Liver (tissue), 8 donors: ENCODE measurements at regions not wholly inside any gene's neighbourhood (a gene's known extent, or its start where the extent isn't known, plus 50 kb on each side); places are given as distances from the start of the nearest gene placed in this dataset.

Source experiments
- DNase-seq: peaks from one replicate; pipeline ENCODE4 v3.0.0-alpha.2; 2017; ENCODE audit warnings: low spot score
- H3K27ac ChIP-seq, 2 donors: one replicate each; pipeline ENCODE4 v1.7.0; 2013; ENCODE audit warnings: inconsistent platforms in 2 of 2, low read length in 2 of 2, control low read depth in 1 of 2, low read depth in 1 of 2, mild to moderate bottlenecking in 1 of 2
- H3K27me3 ChIP-seq, 4 donors: one replicate each; pipeline versions ENCODE4 v1.6.1 to v1.7.0; 2013; ENCODE audit warnings: low read length in 3 of 4, inconsistent platforms in 1 of 4, mild to moderate bottlenecking in 1 of 4, moderate library complexity in 1 of 4; ENCODE audit not compliant: control insufficient read depth in 4 of 4, insufficient read depth in 4 of 4
- H3K36me3 ChIP-seq, 4 donors: one replicate each; pipeline versions ENCODE4 v1.6.1 to v1.7.0; 2013; ENCODE audit warnings: low read length in 3 of 4, mild to moderate bottlenecking in 3 of 4, low read depth in 1 of 4, moderate library complexity in 1 of 4; ENCODE audit not compliant: control insufficient read depth in 4 of 4, insufficient read depth in 3 of 4
- H3K4me1 ChIP-seq, 4 donors: one replicate each; pipeline versions ENCODE4 v1.6.1 to v1.7.0; 2013; ENCODE audit warnings: low read length in 3 of 4, mild to moderate bottlenecking in 3 of 4, moderate library complexity in 1 of 4; ENCODE audit not compliant: control insufficient read depth in 4 of 4, insufficient read depth in 4 of 4
- H3K4me3 ChIP-seq, 3 donors: one replicate each; pipeline versions ENCODE4 v1.6.1 to v1.7.0; 2013; ENCODE audit warnings: low read length in 3 of 3, control low read depth in 1 of 3, low read depth in 1 of 3, mild to moderate bottlenecking in 1 of 3
- H3K9ac ChIP-seq, 2 donors: one replicate each; pipeline ENCODE4 v1.7.0; 2013; ENCODE audit warnings: low read length in 2 of 2, mild to moderate bottlenecking in 2 of 2, moderate library complexity in 2 of 2, control low read depth in 1 of 2, low read depth in 1 of 2
- H3K9me3 ChIP-seq, 4 donors: one replicate each; pipeline versions ENCODE4 v1.6.1 to v1.7.0; 2013; ENCODE audit warnings: low read length in 3 of 4; ENCODE audit not compliant: control insufficient read depth in 4 of 4
- EGR1 ChIP-seq, 2 donors: IDR thresholded peaks; 2 replicates each; pipeline ENCODE4 v1.6.1; 2016 to 2018; ENCODE audit warnings: antibody characterized with exemption in 2 of 2, low read depth in 2 of 2
- FOXA1 ChIP-seq: IDR thresholded peaks from 2 replicates; pipeline ENCODE4 v1.6.1; 2016; ENCODE audit warnings: antibody characterized with exemption
- FOXA2 ChIP-seq: IDR thresholded peaks from 2 replicates; pipeline ENCODE4 v1.6.1; 2016; ENCODE audit warnings: antibody characterized with exemption
- GABPA ChIP-seq, 2 donors: IDR thresholded peaks in 1 of 2; conservative IDR thresholded peaks in 1 of 2; 2 replicates each; pipeline ENCODE4 v1.6.1; 2016; ENCODE audit warnings: antibody characterized with exemption in 2 of 2, mild to moderate bottlenecking in 1 of 2, moderate library complexity in 1 of 2
- HNF4A ChIP-seq, 2 donors: conservative IDR thresholded peaks; 2 replicates each; pipeline ENCODE4 v1.6.1; 2016; ENCODE audit warnings: antibody characterized with exemption in 2 of 2, mild to moderate bottlenecking in 2 of 2
- JUND ChIP-seq, 2 donors: IDR thresholded peaks; 2 replicates each; pipeline ENCODE4 v1.6.1; 2016; ENCODE audit warnings: antibody characterized with exemption in 2 of 2
- NR2F2 ChIP-seq: IDR thresholded peaks from 2 replicates; pipeline ENCODE4 v1.6.1; 2016; ENCODE audit warnings: antibody characterized with exemption
- RAD21 ChIP-seq, 2 donors: IDR thresholded peaks; 2 replicates each; pipeline ENCODE4 v1.6.1; 2016; ENCODE audit warnings: antibody characterized with exemption in 2 of 2, mild to moderate bottlenecking in 2 of 2
- REST ChIP-seq: IDR thresholded peaks from 2 replicates; pipeline ENCODE4 v1.6.1; 2016; ENCODE audit warnings: antibody characterized with exemption, mild to moderate bottlenecking
- SP1 ChIP-seq: IDR thresholded peaks from 2 replicates; pipeline ENCODE4 v1.6.1; 2018; ENCODE audit warnings: antibody characterized with exemption, mild to moderate bottlenecking
- TAF1 ChIP-seq: conservative IDR thresholded peaks from 2 replicates; pipeline ENCODE4 v1.6.1; 2016; ENCODE audit warnings: antibody characterized with exemption, mild to moderate bottlenecking
- YY1 ChIP-seq: IDR thresholded peaks from 2 replicates; pipeline ENCODE4 v1.6.1; 2016; ENCODE audit warnings: antibody characterized with exemption, mild to moderate bottlenecking
- ZBTB33 ChIP-seq: IDR thresholded peaks from 2 replicates; pipeline ENCODE4 v1.6.1; 2016; ENCODE audit warnings: antibody characterized with exemption
- WGBS: extraction: QIAGEN DNeasy Blood & Tissue Kit; methylation state at CpG from one replicate; pipeline ENCODE4 v1.1.7; 2013; 5-methylcytosine and 5-hydroxymethylcytosine counted together
- TF ChIP-seq, protein P1 (sequence below): fragments of 150-350 bp; IDR thresholded peaks from 2 replicates; pipeline ENCODE4 v1.5.1; 2017; ENCODE audit warnings: improper control_type of control experiment, low read depth, low read length; ENCODE audit not compliant: missing input control
- TF ChIP-seq, protein P2 (sequence below): IDR thresholded peaks from 2 replicates; pipeline ENCODE4 v1.6.1; 2016; ENCODE audit warnings: antibody characterized with exemption
- donor health status: healthy.
- donor health status: healthy.
- donor health status: healthy.
- donor health status: healthy.
- donor health status: healthy.

DNA sequence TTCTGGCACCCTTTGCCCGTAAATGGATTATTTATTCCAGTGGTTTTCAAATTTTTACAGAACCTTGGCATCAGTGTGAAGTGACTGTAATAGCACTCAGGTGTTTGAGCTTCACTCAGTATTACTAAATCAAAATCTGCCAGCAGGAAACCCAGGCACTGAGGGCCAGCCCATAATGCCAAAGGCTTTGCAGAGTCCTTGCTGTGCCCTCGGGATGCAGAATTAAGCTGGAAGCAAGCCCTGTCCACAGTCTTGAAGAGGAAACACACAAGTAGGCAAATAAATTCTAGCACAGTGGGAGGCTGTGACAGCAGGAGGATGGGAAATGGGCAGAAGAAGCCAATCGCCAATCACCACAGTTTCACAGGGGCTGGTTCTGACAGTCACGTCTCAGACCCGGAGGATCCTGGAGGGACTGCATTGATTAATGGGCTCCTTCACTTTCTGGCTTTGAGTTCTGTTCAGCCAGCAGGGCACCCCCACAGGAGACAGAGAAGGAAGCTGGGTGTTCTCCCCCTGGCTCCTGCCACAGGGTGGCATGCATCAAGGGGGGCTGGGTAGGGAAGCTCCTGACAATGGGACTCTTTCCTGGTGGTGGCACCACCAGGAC, 138.8 kb downstream of the MTNR1A start:
- no peak overlapping the region for H3K27ac ChIP-seq
- no peak for DNase-seq
- TF ChIP-seq YY1 (no peak), HNF4A (conservative IDR thresholded peaks at IDR 0.05) (no peak), FOXA2 (no peak), JUND (IDR thresholded peaks at IDR 0.05) (no peak), REST (no peak), SP1 (no peak), NR2F2 (no peak), RAD21 (IDR thresholded peaks at IDR 0.05) (no peak), ZBTB33 (no peak), GABPA (IDR thresholded peaks at IDR 0.05 in 1 of 2, conservative IDR thresholded peaks at IDR 0.05 in 1 of 2) (no peak)
- TF ChIP-seq, protein P1, sequence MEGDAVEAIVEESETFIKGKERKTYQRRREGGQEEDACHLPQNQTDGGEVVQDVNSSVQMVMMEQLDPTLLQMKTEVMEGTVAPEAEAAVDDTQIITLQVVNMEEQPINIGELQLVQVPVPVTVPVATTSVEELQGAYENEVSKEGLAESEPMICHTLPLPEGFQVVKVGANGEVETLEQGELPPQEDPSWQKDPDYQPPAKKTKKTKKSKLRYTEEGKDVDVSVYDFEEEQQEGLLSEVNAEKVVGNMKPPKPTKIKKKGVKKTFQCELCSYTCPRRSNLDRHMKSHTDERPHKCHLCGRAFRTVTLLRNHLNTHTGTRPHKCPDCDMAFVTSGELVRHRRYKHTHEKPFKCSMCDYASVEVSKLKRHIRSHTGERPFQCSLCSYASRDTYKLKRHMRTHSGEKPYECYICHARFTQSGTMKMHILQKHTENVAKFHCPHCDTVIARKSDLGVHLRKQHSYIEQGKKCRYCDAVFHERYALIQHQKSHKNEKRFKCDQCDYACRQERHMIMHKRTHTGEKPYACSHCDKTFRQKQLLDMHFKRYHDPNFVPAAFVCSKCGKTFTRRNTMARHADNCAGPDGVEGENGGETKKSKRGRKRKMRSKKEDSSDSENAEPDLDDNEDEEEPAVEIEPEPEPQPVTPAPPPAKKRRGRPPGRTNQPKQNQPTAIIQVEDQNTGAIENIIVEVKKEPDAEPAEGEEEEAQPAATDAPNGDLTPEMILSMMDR = no peak
- TF ChIP-seq, protein P2, sequence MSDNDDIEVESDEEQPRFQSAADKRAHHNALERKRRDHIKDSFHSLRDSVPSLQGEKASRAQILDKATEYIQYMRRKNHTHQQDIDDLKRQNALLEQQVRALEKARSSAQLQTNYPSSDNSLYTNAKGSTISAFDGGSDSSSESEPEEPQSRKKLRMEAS = no peak
- no peak overlapping the region for H3K9ac ChIP-seq
- no peaks in the 10 kb centered on the region for H3K4me1 ChIP-seq
- peaks cover 0 to 7% (median 1%) of the 10 kb centered on the region in 4 donors for H3K27me3 ChIP-seq
- H3K9me3 ChIP-seq = no peaks in the 10 kb centered on the region
- no peak overlapping the region for H3K4me3 ChIP-seq
- H3K36me3 ChIP-seq = no peaks in the 10 kb centered on the region
- WGBS = 73% methylated on average over 5 of the region's 5 CpGs

GRCh38 chr4:186414390-186414789, 141.0 kb downstream of the MTNR1A start:
- H3K27ac ChIP-seq = no peak overlapping the region
- H3K36me3 ChIP-seq = no peaks in the 10 kb centered on the region
- TF ChIP-seq GABPA (IDR thresholded peaks at IDR 0.05 in 1 of 2, conservative IDR thresholded peaks at IDR 0.05 in 1 of 2) (no peak), TAF1 (no peak), FOXA1 (no peak), EGR1 (IDR thresholded peaks at IDR 0.05; ENCODE audit: low read depth in 2 of 2) (no peak), YY1 (no peak), HNF4A (conservative IDR thresholded peaks at IDR 0.05) (no peak)
- TF ChIP-seq, protein P1 = no peak
- H3K27me3 ChIP-seq = peaks cover 0 to 7% (median 1%) of the 10 kb centered on the region in 4 donors
- no peak for DNase-seq
- no peaks in the 10 kb centered on the region for H3K9me3 ChIP-seq
- 72% methylated on average over 1 of the region's 1 CpG for WGBS
- H3K9ac ChIP-seq = no peak overlapping the region
- no peaks in the 10 kb centered on the region for H3K4me1 ChIP-seq
- no peak overlapping the region for H3K4me3 ChIP-seq
